HG02938 (cell line): ENCODE measurements at regions not wholly inside any gene's neighbourhood (a gene's known extent, or its start where the extent isn't known, plus 50 kb on each side); places are given as distances from the start of the nearest gene placed in this dataset.
A peak's percentile ranks its signal among the peaks of the same experiment; 100 is the strongest.

Experiments used
- ATAC-seq: cut with Tn5 transposase; IDR thresholded peaks from one replicate; pipeline ENCODE4 v1.9.1; 2021; ENCODE audit warnings: mild to moderate bottlenecking, moderate library complexity; ENCODE audit not compliant: unreplicated experiment

DNA sequence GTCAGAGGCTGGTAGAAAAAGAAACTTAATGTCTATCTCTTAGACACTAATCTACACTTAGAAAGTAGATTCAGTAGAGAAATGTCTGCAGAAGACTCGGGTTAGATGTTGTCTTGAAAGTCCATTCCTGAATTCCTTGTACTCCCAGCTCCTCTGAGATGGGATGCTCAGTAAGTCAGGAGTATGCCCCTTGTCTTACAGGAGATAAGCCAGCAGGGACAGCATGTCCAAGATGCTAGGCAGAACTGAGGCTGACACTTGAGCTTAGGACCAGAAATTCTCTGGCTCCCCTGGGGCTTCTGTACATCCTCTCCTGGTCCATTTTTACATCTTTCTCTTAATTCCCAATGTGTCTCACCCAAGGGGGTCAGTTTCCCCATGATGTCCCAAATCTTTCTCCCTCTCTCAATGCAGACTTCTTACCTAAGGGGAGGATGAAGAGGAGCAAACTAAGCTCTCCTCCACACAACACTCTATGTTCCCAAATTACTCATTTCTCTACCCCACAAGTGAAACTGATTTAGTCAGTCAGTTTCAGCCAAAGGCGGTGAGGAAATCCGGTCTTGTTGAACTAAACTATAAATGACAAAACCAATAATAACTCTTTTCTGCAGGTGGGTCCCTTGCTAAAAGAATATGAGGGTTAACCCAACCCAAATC, 558.2 kb upstream of the DIPK2B start:
- peak; percentile 66 for ATAC-seq

DNA sequence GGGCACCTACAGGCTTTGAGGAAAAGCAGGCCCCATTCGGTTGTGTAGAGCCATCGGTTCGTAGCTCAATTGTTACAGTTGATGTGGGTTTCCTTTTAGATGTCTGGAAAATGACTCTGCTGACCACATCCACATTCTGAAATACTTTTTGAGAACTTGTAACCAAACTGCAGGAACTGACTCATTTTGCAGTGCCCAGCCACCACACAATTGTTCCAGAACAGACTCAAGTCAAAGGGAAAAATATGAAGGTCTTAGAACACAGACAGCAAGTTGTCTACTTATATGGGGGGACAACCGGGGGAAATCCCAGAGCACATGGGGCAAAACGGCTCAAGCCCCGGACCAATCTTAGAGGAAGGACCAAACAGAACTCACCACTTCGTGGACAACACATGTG, 557.6 kb upstream of the DIPK2B start:
- ATAC-seq = peak; percentile 57

DNA sequence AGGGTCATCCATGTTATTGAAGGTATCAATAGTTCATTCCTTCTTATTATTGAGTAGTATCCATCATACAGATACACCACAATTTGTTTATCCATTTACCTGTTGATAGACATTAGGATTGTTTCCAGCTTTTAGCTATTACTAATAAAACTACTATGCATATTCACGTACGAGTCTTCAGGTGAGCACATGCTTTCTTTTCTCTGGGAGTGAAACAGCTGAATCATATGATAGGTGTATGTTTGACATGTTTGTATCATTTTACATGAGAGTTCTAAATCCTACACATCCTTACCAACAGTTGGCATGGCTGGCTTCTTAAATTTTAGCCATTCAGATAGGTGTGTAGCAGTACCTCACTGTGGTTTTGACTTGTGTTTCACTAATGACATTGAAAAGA, 556.6 kb upstream of the DIPK2B start:
- no peak for ATAC-seq

DNA sequence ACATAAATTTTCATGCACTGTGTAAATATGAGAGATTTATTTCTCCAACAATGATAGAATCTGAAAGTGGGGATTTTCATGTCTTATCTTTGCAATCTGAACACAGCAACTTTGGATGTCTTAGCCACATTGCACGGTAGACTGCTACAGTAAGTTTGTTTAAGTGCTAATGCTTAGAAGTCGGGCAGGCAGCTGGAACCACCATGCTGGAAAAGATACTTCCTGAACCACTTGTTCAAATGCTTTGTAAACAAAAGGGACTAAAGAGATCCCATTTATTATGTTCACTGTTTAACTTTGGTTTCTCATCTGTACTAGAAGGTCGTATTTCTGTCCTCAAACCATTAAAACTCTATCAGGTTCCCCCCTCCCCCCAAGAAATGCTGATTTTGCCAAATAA, 555.9 kb upstream of the DIPK2B start:
- ATAC-seq = no peak

DNA sequence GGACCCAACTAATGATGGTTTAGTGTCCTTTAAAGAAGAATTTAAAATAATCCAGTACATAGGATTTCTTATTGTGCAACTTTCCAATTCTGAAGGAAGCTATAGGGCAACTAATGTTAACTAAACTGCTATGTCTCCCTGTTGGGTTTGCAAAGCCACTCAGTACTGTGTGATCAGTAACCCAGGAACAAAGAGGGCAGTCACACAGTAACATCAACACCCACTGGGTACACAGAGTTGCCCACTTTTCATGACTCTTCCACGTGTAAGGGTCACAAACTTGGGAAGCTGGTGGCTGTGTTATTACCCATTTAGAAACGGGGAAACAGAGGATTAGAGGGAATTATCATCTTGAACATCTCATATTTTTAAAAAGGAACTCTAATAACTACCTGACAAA, 555.0 kb upstream of the DIPK2B start:
- no peak for ATAC-seq

DNA sequence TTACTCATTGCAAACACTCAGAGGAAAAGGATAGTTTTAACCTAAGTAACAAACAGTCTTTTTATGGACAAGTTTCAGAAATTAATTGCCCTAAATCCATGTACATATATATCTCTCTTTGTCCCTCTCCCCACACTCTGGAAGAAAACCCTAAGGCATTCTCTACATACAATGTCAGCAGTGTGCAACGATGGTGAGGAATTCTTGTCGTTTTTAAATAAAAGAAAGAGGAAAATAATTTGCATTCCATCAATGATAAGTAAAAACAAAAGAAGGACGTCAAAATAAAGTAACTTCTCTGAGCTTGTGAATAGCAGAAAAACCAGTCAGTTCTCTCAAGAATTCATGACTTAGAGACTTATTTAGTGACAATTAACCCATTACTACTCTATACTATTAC, 550.5 kb upstream of the DIPK2B start:
- ATAC-seq = no peak

DNA sequence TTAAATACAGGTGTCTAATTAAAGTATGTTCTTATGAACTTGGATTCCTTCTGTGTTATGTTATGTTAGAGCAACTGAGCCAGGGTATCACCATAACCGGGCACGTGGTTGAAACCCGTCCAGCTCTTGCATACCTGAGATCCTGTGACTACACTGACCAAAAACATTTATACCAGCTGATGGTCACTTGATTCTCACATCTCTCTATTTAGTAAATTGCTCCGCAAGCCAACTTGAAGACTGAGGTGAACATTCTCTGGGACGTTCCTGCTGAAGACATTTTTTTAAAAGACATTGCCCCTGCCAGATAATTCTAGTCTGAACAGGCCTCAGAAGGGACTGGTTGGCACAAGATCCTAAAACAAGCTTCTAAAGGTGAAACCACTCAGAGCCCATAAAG, 550.0 kb upstream of the DIPK2B start:
- no peak for ATAC-seq

DNA sequence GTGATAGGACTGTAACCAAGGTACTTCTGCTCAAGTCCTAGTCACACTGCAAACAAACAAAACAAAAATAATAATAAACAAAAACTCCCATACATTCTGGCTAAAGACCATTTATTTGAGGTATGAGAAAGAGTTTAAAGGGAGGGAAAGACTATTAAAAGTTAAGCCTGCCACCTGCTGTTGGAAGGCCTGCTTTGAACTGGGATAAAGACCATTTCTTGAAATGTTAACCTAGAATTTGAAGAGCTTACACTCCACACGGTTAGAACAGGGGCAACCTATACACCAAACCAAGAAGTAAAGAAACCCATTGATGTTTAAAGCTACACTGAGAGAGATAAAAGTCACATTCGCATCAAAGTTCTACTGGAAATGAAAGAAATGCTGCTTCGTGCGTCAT, 548.7 kb upstream of the DIPK2B start:
- no peak for ATAC-seq

DNA sequence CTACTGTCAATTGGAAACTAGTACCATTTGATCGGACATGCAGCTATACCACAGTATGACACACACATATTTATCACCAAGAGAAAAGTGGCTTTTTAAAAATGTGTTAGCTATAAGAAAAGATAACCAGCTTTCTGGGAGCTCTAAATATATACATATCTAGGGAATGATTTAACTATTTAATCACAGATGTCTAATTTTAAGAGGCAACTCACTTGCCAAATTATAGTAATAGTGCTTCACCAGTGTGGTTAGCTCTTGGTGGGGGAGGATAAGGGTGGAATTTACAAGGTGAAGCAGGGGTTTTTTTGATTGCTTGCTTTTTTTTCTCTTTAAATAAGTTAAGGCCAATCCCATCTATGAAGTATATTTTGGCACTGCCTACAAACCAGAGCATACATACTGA, 547.7 kb upstream of the DIPK2B start:
- ATAC-seq = no peak

DNA sequence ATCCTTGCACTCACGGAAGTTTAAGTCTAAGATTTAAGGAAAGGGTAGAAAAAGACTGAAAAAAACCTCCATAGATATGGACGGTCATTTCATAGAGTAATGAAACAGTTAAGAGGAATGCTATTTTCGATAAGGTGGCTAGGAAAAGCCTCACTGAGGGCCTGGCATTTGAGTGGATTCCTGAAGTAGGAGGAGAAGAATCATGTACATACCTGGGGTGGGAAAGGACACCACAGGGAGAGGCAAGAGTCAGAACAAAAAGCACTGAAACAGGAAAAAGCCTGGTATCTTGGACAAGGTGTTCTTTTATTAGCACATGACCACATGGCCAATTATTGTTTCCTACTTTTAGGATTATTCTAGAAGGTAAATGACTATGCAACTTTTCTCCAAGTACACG, 547.2 kb upstream of the DIPK2B start:
- ATAC-seq = no peak

DNA sequence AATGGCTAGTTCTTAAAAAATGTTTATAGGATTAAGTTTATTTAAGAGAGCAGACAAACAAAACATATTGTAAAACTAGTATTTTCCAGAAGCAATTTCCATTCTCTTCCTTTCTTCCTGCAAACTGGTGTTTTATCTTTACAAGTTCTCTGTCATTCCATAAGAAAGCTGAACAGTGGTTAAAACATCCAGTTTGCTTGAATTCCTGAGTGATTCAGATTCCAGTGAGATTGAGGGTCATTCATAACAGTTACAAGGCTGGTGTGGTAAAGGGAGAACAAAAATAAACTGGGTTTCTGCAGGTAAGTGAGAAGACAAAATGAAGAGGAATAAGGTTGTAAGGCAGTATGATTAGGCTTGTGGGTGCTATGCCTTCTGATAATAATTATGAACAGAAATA, 544.8 kb upstream of the DIPK2B start:
- ATAC-seq = no peak

DNA sequence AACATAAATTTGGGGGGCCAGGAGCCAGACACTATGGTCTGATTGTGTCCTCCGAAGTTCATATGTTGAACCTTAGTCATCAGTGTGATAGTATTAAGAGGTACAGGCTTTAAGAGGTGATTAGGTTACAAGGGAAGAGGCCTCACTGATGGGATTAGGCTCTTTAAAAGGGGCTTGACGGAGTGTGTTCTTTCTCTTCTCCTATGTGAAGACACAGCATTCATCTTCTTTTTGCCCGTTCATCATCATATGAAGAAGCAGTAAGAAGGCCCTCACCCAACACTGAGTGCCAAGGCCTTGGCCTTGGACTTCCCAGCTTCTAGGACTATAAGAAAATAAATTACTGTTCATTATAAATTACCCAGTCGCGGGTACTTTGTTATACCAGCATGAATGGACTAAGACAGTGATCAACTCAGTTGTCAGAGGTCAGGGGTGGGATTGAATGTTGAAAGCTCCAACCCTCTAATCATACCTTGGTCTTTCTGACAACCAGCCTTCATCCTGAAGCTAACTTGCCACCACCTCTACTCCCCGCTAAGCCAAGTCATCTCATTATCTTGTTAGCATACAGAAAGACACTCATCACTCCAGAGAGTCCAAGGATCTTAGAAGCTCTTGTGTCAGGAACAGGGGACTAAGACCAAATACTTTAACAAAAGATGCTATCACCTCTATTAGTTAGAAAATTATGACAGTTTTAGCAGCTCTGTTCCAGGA, 543.4 kb upstream of the DIPK2B start:
- no peak for ATAC-seq

DNA sequence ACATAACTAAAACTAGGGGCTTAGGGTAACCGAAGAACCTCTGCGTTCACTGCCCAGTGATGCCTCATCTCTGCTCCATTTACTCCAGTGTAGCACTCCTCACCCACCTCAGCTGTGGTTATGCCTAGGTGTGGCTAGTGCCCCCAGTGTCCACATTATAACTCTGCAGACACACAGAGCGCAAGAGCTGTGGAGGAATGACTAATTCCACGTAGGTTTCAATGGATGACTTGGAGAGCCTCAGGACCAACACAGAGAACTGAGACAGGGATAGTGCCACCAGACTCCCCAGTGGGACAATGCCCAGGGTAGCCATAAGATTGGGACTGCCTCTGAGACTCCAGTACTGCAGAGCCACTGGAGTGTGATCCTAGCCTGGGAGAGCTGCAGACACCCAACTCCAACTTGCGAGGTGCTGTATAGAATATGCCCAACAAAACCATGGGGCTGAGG, 542.4 kb upstream of the DIPK2B start:
- ATAC-seq = no peak

DNA sequence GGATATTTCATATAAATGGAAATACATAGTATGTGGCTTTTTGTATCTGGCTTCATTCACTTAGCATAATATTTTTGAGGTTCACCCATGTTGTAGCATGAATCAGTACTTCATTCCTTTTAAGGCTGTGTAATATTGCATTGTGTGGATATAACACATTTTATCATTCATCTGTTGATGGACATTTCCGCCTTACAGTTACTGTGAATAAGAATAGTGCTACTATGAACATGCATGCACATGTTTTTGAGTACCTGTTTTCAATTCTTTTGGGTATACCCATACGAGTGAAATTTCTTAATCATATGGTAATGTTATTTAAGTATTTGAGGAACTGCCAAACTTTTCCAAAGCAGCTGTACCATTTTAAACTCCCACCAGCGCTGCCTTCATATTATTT, 539.6 kb upstream of the DIPK2B start:
- ATAC-seq = no peak

DNA sequence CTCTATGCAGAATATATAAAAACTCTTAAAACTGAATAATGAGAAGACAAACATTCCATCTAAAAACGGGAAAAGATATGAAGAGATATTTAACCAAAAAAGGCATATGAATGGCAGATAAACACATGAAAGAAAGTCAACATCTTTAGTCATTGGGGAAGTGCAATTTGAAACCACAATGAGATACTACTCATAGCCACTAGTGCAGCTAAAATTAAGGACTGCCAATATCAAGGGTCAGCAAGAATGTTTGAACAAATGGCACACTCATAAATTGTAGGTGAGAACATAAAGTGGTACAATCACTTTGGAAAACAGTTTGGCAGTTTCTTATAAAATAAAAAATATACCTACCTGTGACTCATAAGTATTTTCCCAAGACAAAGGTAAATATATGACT, 534.9 kb upstream of the DIPK2B start:
- no peak for ATAC-seq

DNA sequence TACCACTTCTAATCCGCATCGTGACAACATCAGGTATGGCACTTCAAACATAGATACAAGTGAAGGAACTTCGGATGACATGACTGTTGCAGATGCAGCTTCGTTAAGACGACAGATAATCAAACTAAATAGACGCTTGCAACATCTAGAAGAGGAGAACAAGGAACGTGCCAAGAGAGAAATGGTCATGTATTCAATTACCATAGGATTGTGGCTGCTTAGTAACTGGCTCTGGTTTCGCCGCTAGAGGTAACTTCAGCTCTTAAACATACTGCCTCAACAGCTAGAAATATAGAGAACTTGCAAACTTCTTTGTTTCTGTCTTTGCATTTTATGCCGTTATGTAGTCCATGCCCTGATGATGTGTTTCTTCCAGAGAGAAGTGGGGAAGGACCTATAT, 530.8 kb upstream of the DIPK2B start:
- ATAC-seq = no peak

DNA sequence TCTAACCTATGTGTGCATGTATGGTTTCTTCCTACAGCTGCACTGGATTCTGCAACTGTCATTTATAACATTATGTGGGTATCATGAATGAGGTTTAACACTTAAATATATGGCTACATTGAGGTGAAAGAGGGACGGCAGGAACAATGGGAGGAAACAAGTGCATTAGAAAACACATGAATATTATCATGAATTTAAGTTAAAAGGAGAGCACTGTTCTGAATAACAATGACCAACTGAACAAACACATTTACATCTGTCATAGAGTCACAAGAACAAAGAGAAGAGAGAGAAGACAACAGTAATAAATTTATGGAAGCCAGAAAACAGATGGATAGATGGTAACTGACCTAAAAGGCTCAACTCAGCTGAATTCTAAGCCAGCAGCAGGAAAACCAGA, 527.1 kb upstream of the DIPK2B start:
- no peak for ATAC-seq

DNA sequence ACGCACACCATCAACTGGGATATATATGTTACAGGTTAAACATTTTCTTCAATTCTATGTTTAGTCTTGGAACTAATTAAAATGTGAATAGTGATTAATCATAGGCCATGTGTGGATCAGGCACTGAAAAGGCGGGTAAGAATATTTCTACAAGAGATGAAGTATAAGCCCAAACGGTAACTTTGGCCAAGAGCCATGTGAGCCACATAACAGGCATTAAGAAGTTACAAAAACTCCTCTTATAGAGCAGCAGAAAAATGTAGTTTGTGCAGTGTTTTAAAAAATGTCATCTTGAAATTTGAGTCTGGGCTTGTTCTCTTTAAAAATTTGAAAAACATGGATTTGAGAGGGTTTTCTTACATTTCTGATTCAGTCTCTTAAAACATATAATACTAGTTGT, 521.8 kb upstream of the DIPK2B start:
- no peak for ATAC-seq

DNA sequence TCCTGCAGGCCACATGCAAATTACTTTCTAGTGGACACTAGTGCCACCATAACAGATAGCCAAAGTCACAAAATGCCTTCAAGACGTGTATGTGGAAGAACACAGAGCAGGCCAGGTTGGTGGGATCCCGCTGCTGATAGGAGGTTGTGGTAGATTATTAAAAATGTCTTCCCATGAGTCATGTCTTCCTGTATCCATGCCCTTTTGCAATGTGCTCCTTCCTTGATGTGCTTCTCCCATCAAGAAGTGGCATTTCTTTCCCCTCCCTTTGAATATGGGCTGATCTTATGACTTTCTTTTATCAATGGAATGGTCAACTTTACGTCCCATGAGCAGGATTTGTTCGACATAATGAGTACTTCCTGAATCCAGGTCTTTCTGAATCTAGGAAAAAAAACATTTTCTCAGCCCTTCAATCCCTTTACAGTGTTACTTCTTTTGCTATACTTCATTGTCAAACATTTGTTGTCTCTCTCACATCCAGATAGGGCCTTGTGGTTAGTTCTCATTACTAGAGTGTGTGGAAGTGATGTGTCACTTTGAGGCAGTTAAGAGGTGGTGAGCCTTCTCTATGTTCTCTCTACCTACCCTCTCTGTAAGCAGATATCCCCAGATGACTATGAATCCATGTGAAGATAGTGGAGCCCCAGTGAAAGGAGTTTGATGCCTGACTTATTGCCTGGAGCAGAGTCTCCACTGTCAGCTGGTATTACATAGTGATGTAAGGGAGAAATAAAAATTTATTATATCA, 519.2 kb upstream of the DIPK2B start:
- ATAC-seq = no peak

DNA sequence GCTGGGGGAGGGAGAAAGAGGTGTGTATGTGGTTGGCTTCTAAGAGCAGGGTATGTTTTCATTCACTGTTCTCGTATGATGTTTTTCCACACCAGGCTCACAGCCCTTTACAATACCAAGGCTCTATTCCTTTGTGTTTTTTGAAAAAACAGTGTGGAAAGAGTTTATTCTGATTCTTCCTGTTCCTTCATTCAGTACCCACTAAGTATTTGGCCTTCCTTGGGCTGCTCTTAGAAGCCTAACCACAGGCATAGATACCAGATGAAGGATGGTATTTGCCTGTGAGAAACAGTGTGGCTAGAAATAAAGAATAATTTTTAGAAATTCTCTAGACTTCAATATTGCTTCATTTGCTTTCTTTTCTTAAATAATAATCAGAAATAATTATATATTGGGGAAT, 518.0 kb upstream of the DIPK2B start:
- no peak for ATAC-seq

DNA sequence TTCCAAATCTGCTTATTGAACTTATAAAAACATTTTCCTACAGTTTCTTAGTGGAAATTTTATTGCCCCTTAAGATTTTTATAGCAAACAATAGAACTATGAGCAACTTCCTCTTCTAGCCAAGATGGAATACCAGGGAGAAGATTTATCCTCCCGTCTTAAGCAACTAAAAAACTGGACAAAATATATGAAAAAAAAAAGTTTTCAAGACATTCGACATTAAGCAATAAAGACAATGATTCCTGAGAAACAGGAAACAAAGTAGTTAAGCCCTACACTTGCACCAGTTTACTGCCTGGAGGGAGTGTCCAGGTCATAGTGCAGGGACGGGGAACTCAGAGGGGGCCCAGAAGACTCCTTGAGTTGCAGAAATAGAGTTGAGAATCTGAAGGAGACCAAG, 516.1 kb upstream of the DIPK2B start:
- no peak for ATAC-seq

DNA sequence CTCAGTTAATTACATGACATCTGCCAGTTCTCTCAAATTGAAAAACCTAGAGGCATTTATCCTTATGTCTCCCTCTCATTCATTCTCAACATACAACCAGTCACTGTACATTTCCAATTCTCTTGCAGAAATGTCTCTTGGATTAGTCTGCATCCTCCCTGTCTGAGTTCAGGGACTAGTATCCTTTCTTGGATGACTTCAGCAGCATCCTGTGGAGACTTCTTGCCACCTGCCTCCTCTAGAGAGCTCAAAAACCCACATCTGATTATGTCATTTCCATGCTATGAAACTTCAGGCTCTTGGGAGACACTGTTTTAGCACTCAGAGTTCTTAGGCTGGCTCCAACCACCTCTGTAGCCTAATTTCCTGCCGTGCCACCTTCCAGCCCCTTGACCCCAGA, 515.1 kb upstream of the DIPK2B start:
- ATAC-seq = no peak
